ENCODE measurements at regions not wholly inside any gene's neighbourhood (a gene's known extent, or its start where the extent isn't known, plus 50 kb on each side); places are given as distances from the start of the nearest gene placed in this dataset.
"Not testable (repeated sequence)": the region's sequence is repeated elsewhere in the genome, so short reads cannot be mapped to it uniquely, and the experiment has no call there.

- DNase-seq (ENCODE audit: low read depth in 2 of 2): no peak
Observed at GRCh38 chr15:60135961-60136360, 131.8 kb downstream of the FOXB1 start.

GRCh38 chr15:60137711-60138396 lies 133.7 kb downstream of the FOXB1 start:
- no peak for DNase-seq (ENCODE audit: low read depth in 2 of 2)

GRCh38 chr15:60138397-60138968 lies 134.4 kb downstream of the FOXB1 start:
- no peak for DNase-seq (ENCODE audit: low read depth in 2 of 2)

GRCh38 chr15:60152386-60152785 lies 148.3 kb downstream of the FOXB1 start:
- no peak for DNase-seq (ENCODE audit: low read depth in 2 of 2)

GRCh38 chr15:60154764-60155325 lies 150.7 kb downstream of the FOXB1 start:
- no peak for DNase-seq (ENCODE audit: low read depth in 2 of 2)

- DNase-seq (ENCODE audit: low read depth in 2 of 2): no peak
Observed at GRCh38 chr15:60155661-60156060, 151.6 kb downstream of the FOXB1 start.

GRCh38 chr15:60160909-60161308 lies 156.8 kb downstream of the FOXB1 start:
- DNase-seq (ENCODE audit: low read depth in 2 of 2): no peak

- DNase-seq (ENCODE audit: low read depth in 2 of 2): no peak
Observed at GRCh38 chr15:60161704-60162103, 157.6 kb downstream of the FOXB1 start.

- DNase-seq (ENCODE audit: low read depth in 2 of 2): no peak
Observed at GRCh38 chr15:60162251-60162967, 158.3 kb downstream of the FOXB1 start.

- no peak for DNase-seq (ENCODE audit: low read depth in 2 of 2)
Observed at GRCh38 chr15:60162968-60163355, 158.9 kb downstream of the FOXB1 start.

GRCh38 chr15:60165111-60165510 lies 161.0 kb downstream of the FOXB1 start:
- no peak for DNase-seq (ENCODE audit: low read depth in 2 of 2)

- no peak for DNase-seq (ENCODE audit: low read depth in 2 of 2)
Observed at GRCh38 chr15:60172143-60172542, 168.0 kb downstream of the FOXB1 start.

GRCh38 chr15:60179786-60180391 lies 175.8 kb downstream of the FOXB1 start:
- peak in 1 of 2 donors; percentile 12 for DNase-seq (ENCODE audit: low read depth in 2 of 2)

GRCh38 chr15:60181957-60182356 lies 177.8 kb downstream of the FOXB1 start:
- DNase-seq (ENCODE audit: low read depth in 2 of 2): not testable (repeated sequence)

- DNase-seq (ENCODE audit: low read depth in 2 of 2): no peak
Observed at GRCh38 chr15:60183366-60183765, 179.3 kb downstream of the FOXB1 start.

- DNase-seq (ENCODE audit: low read depth in 2 of 2): no peak
Observed at GRCh38 chr15:60184579-60184978, 180.5 kb downstream of the FOXB1 start.

GRCh38 chr15:60191016-60191415 lies 186.9 kb downstream of the FOXB1 start:
- DNase-seq (ENCODE audit: low read depth in 2 of 2): no peak

- DNase-seq (ENCODE audit: low read depth in 2 of 2): no peak
Observed at GRCh38 chr15:60191821-60192220, 187.7 kb downstream of the FOXB1 start.

GRCh38 chr15:60195611-60196010 lies 191.5 kb downstream of the FOXB1 start:
- no peak for DNase-seq (ENCODE audit: low read depth in 2 of 2)

- no peak for DNase-seq (ENCODE audit: low read depth in 2 of 2)
Observed at GRCh38 chr15:60204131-60204885, 193.5 kb downstream of the ANXA2 start.

- DNase-seq (ENCODE audit: low read depth in 2 of 2): no peak
Observed at GRCh38 chr15:60208709-60209108, 189.1 kb downstream of the ANXA2 start.

GRCh38 chr15:60212536-60212935 lies 185.2 kb downstream of the ANXA2 start:
- DNase-seq (ENCODE audit: low read depth in 2 of 2): no peak

Data from stimulated activated CD8-positive, alpha-beta memory T cell treated with anti-CD3 and anti-CD28 coated beads, Interleukin-7, amount 100 ng/mL, for 4 hours (primary cell).